Fibroblast of villous mesenchyme (primary cell): ENCODE measurements at regions not wholly inside any gene's neighbourhood (a gene's known extent, or its start where the extent isn't known, plus 50 kb on each side); places are given as distances from the start of the nearest gene placed in this dataset.

Experiments used
- DNase-seq: peaks from one replicate; pipeline ENCODE4 v3.0.0-alpha.2; 2010; ENCODE audit warnings: low read depth
- H3K4me3 ChIP-seq: 2 replicates; pipeline ENCODE4 v1.5.1; 2011; ENCODE audit warnings: low read depth, mild to moderate bottlenecking, low read length
- TF ChIP-seq, protein P1 (sequence below): IDR thresholded peaks from 2 replicates; pipeline ENCODE4 v1.5.1; 2012; ENCODE audit warnings: low read depth, mild to moderate bottlenecking, low read length; ENCODE audit not compliant: insufficient read depth

DNA sequence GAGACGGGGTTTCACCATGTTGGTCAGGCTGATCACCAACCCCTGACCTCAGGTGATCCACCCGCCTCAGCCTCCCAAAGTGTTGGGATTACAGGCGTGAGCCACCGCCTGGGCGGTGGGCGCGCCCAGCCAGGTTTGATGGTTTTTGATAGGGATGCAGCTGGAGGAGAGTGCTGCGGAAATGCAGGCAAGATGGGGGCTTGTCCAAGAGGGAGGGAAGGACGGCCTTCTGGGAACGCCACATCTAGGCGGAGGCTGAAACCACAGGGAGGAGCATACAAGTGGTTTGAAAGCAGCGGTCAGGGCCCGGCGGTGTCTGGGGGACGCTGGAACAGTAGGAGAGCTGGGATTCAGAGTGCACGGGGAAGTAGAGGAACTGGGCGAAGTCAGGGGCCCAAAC, 134.6 kb downstream of the VRK1 start:
- DNase-seq = no peak
- TF ChIP-seq, protein P1, sequence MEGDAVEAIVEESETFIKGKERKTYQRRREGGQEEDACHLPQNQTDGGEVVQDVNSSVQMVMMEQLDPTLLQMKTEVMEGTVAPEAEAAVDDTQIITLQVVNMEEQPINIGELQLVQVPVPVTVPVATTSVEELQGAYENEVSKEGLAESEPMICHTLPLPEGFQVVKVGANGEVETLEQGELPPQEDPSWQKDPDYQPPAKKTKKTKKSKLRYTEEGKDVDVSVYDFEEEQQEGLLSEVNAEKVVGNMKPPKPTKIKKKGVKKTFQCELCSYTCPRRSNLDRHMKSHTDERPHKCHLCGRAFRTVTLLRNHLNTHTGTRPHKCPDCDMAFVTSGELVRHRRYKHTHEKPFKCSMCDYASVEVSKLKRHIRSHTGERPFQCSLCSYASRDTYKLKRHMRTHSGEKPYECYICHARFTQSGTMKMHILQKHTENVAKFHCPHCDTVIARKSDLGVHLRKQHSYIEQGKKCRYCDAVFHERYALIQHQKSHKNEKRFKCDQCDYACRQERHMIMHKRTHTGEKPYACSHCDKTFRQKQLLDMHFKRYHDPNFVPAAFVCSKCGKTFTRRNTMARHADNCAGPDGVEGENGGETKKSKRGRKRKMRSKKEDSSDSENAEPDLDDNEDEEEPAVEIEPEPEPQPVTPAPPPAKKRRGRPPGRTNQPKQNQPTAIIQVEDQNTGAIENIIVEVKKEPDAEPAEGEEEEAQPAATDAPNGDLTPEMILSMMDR = no peak
- H3K4me3 ChIP-seq = no peak overlapping the region

GRCh38 chr14:96934638-96935330, 137.6 kb downstream of the VRK1 start:
- DNase-seq = no peak
- H3K4me3 ChIP-seq = no peak overlapping the region
- TF ChIP-seq, protein P1 = no peak

- TF ChIP-seq, protein P1 = no peak
- H3K4me3 ChIP-seq = no peak overlapping the region
- no peak for DNase-seq
Observed at GRCh38 chr14:96938946-96939345, 141.8 kb downstream of the VRK1 start.

DNA sequence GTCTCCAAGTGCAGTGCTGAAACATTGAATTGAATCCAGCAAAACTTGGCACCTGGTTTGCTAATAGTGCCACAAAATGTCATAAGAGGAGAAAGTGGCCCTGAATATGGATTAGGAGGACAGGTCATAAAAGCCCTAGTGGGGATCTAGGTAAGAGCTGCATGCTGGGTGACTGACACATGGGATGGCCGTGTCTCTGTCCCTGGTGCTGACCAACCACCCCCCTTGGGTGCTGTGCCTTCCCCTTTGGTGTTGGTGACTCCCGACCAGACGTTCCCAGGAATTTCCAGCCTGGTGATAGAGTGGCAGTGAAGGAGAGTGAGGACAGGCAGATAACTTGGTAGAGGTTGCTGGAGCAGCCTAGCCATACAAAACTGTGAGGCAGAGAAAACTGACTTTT, 142.8 kb downstream of the VRK1 start:
- no peak overlapping the region for H3K4me3 ChIP-seq
- TF ChIP-seq, protein P1 = no peak
- DNase-seq = no peak

DNA sequence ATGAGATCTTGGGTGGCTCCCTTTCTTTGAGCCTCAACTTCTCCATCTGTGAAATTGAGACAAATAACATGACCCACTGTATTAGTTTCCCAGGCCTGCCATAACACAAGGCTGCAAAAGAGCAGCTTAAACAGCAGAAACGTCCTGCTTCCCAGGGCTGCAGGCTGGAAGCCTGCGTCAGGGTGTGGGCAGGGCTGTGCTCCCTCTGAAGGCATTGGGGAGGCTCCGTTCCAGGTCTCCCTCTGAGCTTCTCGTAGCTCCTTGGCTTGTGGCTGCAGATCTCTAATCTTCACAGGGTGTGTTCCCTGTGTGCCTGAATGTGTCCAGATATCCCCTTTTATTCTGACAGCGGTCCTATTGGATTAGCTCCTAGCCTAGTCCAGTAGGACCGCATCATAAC, 147.1 kb downstream of the VRK1 start:
- DNase-seq = no peak
- H3K4me3 ChIP-seq = no peak overlapping the region
- TF ChIP-seq, protein P1 = no peak

DNA sequence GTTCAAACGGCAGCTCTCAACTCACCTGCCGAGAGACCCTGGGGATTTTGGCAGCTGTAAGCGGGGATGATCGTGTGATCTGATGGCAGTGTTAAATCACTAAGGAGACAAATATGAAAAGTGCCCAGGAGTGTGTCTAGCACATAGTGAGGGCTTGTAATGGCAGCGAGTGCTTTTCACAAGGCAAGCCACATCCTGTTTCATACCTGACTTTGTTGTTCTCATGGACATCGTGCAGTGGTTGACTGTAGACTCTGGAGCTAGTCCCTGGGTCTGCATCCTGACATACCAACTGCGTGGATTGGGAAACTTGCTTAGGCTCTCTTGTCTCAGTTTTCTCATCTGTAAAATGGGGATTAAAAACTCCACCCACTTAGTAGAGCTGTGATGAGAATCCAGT, 148.5 kb downstream of the VRK1 start:
- no peak for DNase-seq
- TF ChIP-seq, protein P1 = no peak

GRCh38 chr14:96949594-96949993, 152.4 kb downstream of the VRK1 start:
- no peak overlapping the region for H3K4me3 ChIP-seq
- TF ChIP-seq, protein P1 = no peak
- no peak for DNase-seq

More for the DNA sequence above, 148.5 kb downstream of the VRK1 start:
- no peak overlapping the region for H3K4me3 ChIP-seq
